HEK293 (cell line): ENCODE measurements at regions not wholly inside any gene's neighbourhood (a gene's known extent, or its start where the extent isn't known, plus 50 kb on each side); places are given as distances from the start of the nearest gene placed in this dataset.

Experiments
- CTCF ChIA-PET: fragments of 350-600 bp; formaldehyde crosslinking; extraction: SDS; loops from one replicate; lab custom pipeline; 2021; ENCODE audit warnings: antibody characterized with exemption; lab: Yijun Ruan, JAX
- POLR2A ChIA-PET: fragments of 300-600 bp; formaldehyde crosslinking; extraction: SDS; loops from one replicate; lab custom pipeline; 2020; ENCODE audit warnings: antibody characterized with exemption, inconsistent platforms; lab: Yijun Ruan, JAX
- H3K27ac ChIP-seq: fragments of 200-500 bp; sonication (Bioruptor generic); 2 replicates; pipeline ENCODE4 v1.5.1; 2014; ENCODE audit warnings: low read depth, low read length, control low read depth, inconsistent platforms; ENCODE audit errors: extremely low read depth
- H3K36me3 ChIP-seq, 2 experiments: fragments of 200-500 bp in 1 of 2; sonication (Bioruptor generic) in 1 of 2; 1 replicate in 1 of 2; 2 replicates in 1 of 2; pipeline ENCODE4 v1.5.1; 2014 to 2017; ENCODE audit warnings: inconsistent platforms in 2 of 2, low read length in 2 of 2; ENCODE audit not compliant: control insufficient read depth in 2 of 2, insufficient read depth in 1 of 2
- H3K4me1 ChIP-seq: fragments of 200-500 bp; sonication (Bioruptor generic); 2 replicates; pipeline ENCODE4 v1.5.1; 2014; ENCODE audit warnings: mild to moderate bottlenecking, low read length, inconsistent platforms; ENCODE audit not compliant: control insufficient read depth, insufficient read depth
- H3K4me3 ChIP-seq: 2 replicates; pipeline ENCODE4 v1.5.1; 2011; ENCODE audit warnings: low read depth, mild to moderate bottlenecking, control low read depth, low read length, moderate library complexity
- H3K9me3 ChIP-seq: fragments of 200-500 bp; sonication (Bioruptor generic); 2 replicates; pipeline ENCODE4 v1.5.1; 2014; ENCODE audit warnings: low read depth, low read length, inconsistent platforms; ENCODE audit not compliant: control insufficient read depth, insufficient read depth
- KLF16 ChIP-seq: fragments of 450-650 bp; formaldehyde crosslinking; IDR thresholded peaks from 2 replicates; pipeline ENCODE4 v1.5.1; 2017; ENCODE audit warnings: missing biosample characterization, missing genetic modification characterization
- KLF17 ChIP-seq: fragments of 450-650 bp; formaldehyde crosslinking; IDR thresholded peaks from 2 replicates; pipeline ENCODE4 v1.5.1; 2016; ENCODE audit warnings: missing biosample characterization, missing genetic modification characterization
- OVOL3 ChIP-seq: fragments of 450-650 bp; formaldehyde crosslinking; IDR thresholded peaks from 2 replicates; pipeline ENCODE4 v1.5.1; 2016; ENCODE audit warnings: missing biosample characterization, missing genetic modification characterization
- PRDM6 ChIP-seq: fragments of 450-650 bp; formaldehyde crosslinking; IDR thresholded peaks from 2 replicates; pipeline ENCODE4 v1.5.1; 2017; ENCODE audit warnings: missing biosample characterization, missing genetic modification characterization
- REPIN1 ChIP-seq: fragments of 450-650 bp; formaldehyde crosslinking; IDR thresholded peaks from 2 replicates; pipeline ENCODE4 v1.5.1; 2017; ENCODE audit warnings: missing biosample characterization, missing genetic modification characterization, low read depth
- SCRT1 ChIP-seq: fragments of 450-650 bp; formaldehyde crosslinking; IDR thresholded peaks from 2 replicates; pipeline ENCODE4 v1.5.1; 2016; ENCODE audit warnings: missing biosample characterization, missing genetic modification characterization, borderline replicate concordance
- SP3 ChIP-seq: fragments of 450-650 bp; formaldehyde crosslinking; IDR thresholded peaks from 2 replicates; pipeline ENCODE4 v1.5.1; 2016; ENCODE audit warnings: missing biosample characterization, missing genetic modification characterization
- TRIM28 ChIP-seq: IDR thresholded peaks from 2 replicates; pipeline ENCODE4 v1.6.1; 2011; ENCODE audit warnings: low read length, control low read depth, borderline replicate concordance
- YY1 ChIP-seq: fragments of 450-650 bp; formaldehyde crosslinking; IDR thresholded peaks from 2 replicates; pipeline ENCODE4 v1.5.1; 2018; ENCODE audit warnings: missing biosample characterization, missing genetic modification characterization
- YY2 ChIP-seq: fragments of 450-650 bp; formaldehyde crosslinking; IDR thresholded peaks from 2 replicates; pipeline ENCODE4 v1.5.1; 2016; ENCODE audit warnings: missing biosample characterization, missing genetic modification characterization
- ZEB2 ChIP-seq: fragments of 450-650 bp; formaldehyde crosslinking; IDR thresholded peaks from 2 replicates; pipeline ENCODE4 v1.5.1; 2016; ENCODE audit warnings: missing biosample characterization, missing genetic modification characterization
- ZNF16 ChIP-seq: fragments of 450-650 bp; formaldehyde crosslinking; IDR thresholded peaks from 2 replicates; pipeline ENCODE4 v1.5.1; 2016; ENCODE audit warnings: low read depth, missing biosample characterization, missing genetic modification characterization
- ZNF184 ChIP-seq: fragments of 450-650 bp; IDR thresholded peaks from 2 replicates; pipeline ENCODE4 v1.5.1; 2018; ENCODE audit warnings: missing biosample characterization, mild to moderate bottlenecking, missing genetic modification characterization
- ZNF335 ChIP-seq: fragments of 450-650 bp; formaldehyde crosslinking; conservative IDR thresholded peaks from 2 replicates; pipeline ENCODE4 v1.5.1; 2016; ENCODE audit warnings: missing biosample characterization, missing genetic modification characterization
- ZNF391 ChIP-seq: fragments of 450-650 bp; formaldehyde crosslinking; IDR thresholded peaks from 2 replicates; pipeline ENCODE4 v1.5.1; 2016; ENCODE audit warnings: low read depth, missing biosample characterization, missing genetic modification characterization, borderline replicate concordance
- ZNF423 ChIP-seq: fragments of 450-650 bp; formaldehyde crosslinking; IDR thresholded peaks from 2 replicates; pipeline ENCODE4 v1.5.1; 2016; ENCODE audit warnings: missing biosample characterization, missing genetic modification characterization
- ZNF626 ChIP-seq: fragments of 450-650 bp; sonication (Bioruptor Pico); formaldehyde crosslinking; IDR thresholded peaks from 2 replicates; pipeline ENCODE4 v1.5.1; 2018; ENCODE audit warnings: missing biosample characterization, missing genetic modification characterization, inconsistent platforms
- ZNF677 ChIP-seq: fragments of 450-650 bp; IDR thresholded peaks from 2 replicates; pipeline ENCODE4 v1.5.0; 2018; ENCODE audit warnings: missing biosample characterization, mild to moderate bottlenecking, missing genetic modification characterization, moderate library complexity
- ZNF701 ChIP-seq: fragments of 450-650 bp; formaldehyde crosslinking; IDR thresholded peaks from 2 replicates; pipeline ENCODE4 v1.5.1; 2016; ENCODE audit warnings: missing biosample characterization, missing genetic modification characterization
- ZNF792 ChIP-seq: fragments of 450-650 bp; formaldehyde crosslinking; IDR thresholded peaks from 2 replicates; pipeline ENCODE4 v1.5.1; 2016; ENCODE audit warnings: missing biosample characterization, missing genetic modification characterization
- ZNF843 ChIP-seq: fragments of 450-650 bp; formaldehyde crosslinking; IDR thresholded peaks from 2 replicates; pipeline ENCODE4 v1.5.1; 2016; ENCODE audit warnings: missing biosample characterization, missing genetic modification characterization
- ZSCAN4 ChIP-seq: fragments of 450-650 bp; formaldehyde crosslinking; IDR thresholded peaks from 2 replicates; pipeline ENCODE4 v1.5.1; 2017; ENCODE audit warnings: missing biosample characterization, missing genetic modification characterization

GRCh38 chr20:48142516-48142773 lies 357.2 kb upstream of the SULF2 start:
- no peaks in the 10 kb centered on the region for H3K4me1 ChIP-seq
- H3K9me3 ChIP-seq, result no peaks in the 10 kb centered on the region
- no peak overlapping the region for H3K27ac ChIP-seq
- POLR2A ChIA-PET, result no interaction called here
- CTCF ChIA-PET, result no interaction called here
- TF ChIP-seq ZEB2 (tag by site-specific recombination) (no peak), KLF17 (tag by site-specific recombination) (no peak), ZNF335 (no peak), ZNF792 (tag by site-specific recombination) (no peak), ZNF391 (tag by site-specific recombination) (no peak), SCRT1 (tag by site-specific recombination) (no peak), YY1 (tag by site-specific recombination) (no peak)
- H3K4me3 ChIP-seq, result no peak overlapping the region
- no peaks in the 10 kb centered on the region for H3K36me3 ChIP-seq

- no peak overlapping the region for H3K4me3 ChIP-seq
- POLR2A ChIA-PET, result no interaction called here
- H3K4me1 ChIP-seq, result no peaks in the 10 kb centered on the region
- no peak overlapping the region for H3K27ac ChIP-seq
- no peak for TF ChIP-seq ZNF626 (tag by site-specific recombination)
- TF ChIP-seq PRDM6 (tag by site-specific recombination), result no peak
- TF ChIP-seq ZNF677 (tag by site-specific recombination), result no peak
- no peak for TF ChIP-seq ZNF16 (tag by site-specific recombination)
- TF ChIP-seq ZNF423 (tag by site-specific recombination), result no peak
- TF ChIP-seq ZSCAN4 (tag by site-specific recombination), result no peak
- CTCF ChIA-PET, result interaction anchor here (0.7 kb wide), 1 partner anchor 9 kb away, joined by 3 read pairs; no protein-coding TSS in a partner anchor
- no peaks in the 10 kb centered on the region for H3K36me3 ChIP-seq
- no peaks in the 10 kb centered on the region for H3K9me3 ChIP-seq
Observed at GRCh38 chr20:48141660-48142515, 356.6 kb upstream of the SULF2 start.

- ChIA-PET CTCF (no interaction called here), POLR2A (no interaction called here)
- H3K4me1 ChIP-seq, result no peaks in the 10 kb centered on the region
- H3K9me3 ChIP-seq, result no peaks in the 10 kb centered on the region
- H3K36me3 ChIP-seq, result no peaks in the 10 kb centered on the region
- TF ChIP-seq TRIM28 (no peak), KLF16 (tag by site-specific recombination) (no peak), ZNF184 (tag by site-specific recombination) (no peak), REPIN1 (tag by site-specific recombination) (no peak), ZNF843 (tag by site-specific recombination) (no peak), YY2 (tag by site-specific recombination) (no peak), ZNF701 (tag by site-specific recombination) (no peak), OVOL3 (tag by site-specific recombination) (no peak), KLF17 (tag by site-specific recombination) (no peak), ZNF792 (tag by site-specific recombination) (no peak), SP3 (tag by site-specific recombination) (no peak)
- no peak overlapping the region for H3K4me3 ChIP-seq
- H3K27ac ChIP-seq, result no peak overlapping the region
Observed at GRCh38 chr20:48139262-48140041, 354.2 kb upstream of the SULF2 start.
